ENCODE measurements at regions not wholly inside any gene's neighbourhood (a gene's known extent, or its start where the extent isn't known, plus 50 kb on each side); places are given as distances from the start of the nearest gene placed in this dataset.

- H3K9ac ChIP-seq (ENCODE audit: extremely low read depth, low read length, poor library complexity, severe bottlenecking): no peak overlapping the region
- H3K4me1 ChIP-seq (ENCODE audit: control insufficient read depth, insufficient read depth, low read length): no peaks in the 10 kb centered on the region
- H3K27ac Mint-ChIP-seq: no peak overlapping the region
- no peaks in the 10 kb centered on the region for H3K27me3 ChIP-seq (ENCODE audit: control insufficient read depth, insufficient read depth, low read length, poor library complexity, severe bottlenecking)
- no peaks in the 10 kb centered on the region for H3K36me3 ChIP-seq (ENCODE audit: control insufficient read depth, insufficient read depth, low read length)
- no peaks in the 10 kb centered on the region for H3K36me3 Mint-ChIP-seq (ENCODE audit: low read depth)
- TF ChIP-seq CTCF (conservative IDR thresholded peaks at IDR 0.05): no peak
- H3K4me3 ChIP-seq (ENCODE audit: low read length): no peak overlapping the region
- WGBS, 2 experiments (ENCODE audit: insufficient coverage in 1 of 2, insufficient read length in 1 of 2): 92% methylated on average over 1 of the region's 1 CpG; no CpG with 5 or more reads in 1 of the 2 experiments
- H3K9me3 Mint-ChIP-seq: no peaks in the 10 kb centered on the region
- H3K27me3 Mint-ChIP-seq (ENCODE audit: insufficient read depth): no peaks in the 10 kb centered on the region
- DNase-seq: no peak
- no peak overlapping the region for H3K4me3 Mint-ChIP-seq
- no peaks in the 10 kb centered on the region for H3K9me3 ChIP-seq (ENCODE audit: control insufficient read depth, low read length)
- H3K4me1 Mint-ChIP-seq: peaks cover 6% of the 10 kb centered on the region
- H3K27ac ChIP-seq (ENCODE audit: low read depth, low read length): no peak overlapping the region
Measured at GRCh38 chr14:97944380-97944779, 1147.2 kb downstream of the VRK1 start.

DNA sequence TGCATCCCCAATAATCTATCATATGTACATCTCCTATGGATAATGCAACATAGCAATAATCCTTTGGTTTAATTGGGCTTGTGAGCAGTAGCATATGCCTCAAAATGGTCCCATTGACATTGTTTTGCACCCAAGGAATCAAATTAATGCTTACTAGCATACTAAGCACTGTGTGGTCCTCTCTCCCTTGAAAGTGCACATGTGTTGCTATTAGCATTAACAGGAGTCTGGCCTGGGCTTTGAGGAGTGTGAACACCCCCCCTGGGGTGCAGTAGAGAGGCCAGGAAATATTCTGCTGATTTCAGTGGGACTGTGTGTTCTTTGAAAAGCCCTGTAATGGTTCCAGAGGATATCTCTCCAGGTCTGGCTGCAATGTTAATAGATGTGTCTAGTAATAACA, 1148.4 kb downstream of the VRK1 start:
- no peak overlapping the region for H3K27ac Mint-ChIP-seq
- no peaks in the 10 kb centered on the region for H3K9me3 ChIP-seq (ENCODE audit: control insufficient read depth, low read length)
- no peak overlapping the region for H3K4me3 Mint-ChIP-seq
- no peak for DNase-seq
- H3K9me3 Mint-ChIP-seq: no peaks in the 10 kb centered on the region
- no peak overlapping the region for H3K27ac ChIP-seq (ENCODE audit: low read depth, low read length)
- no peaks in the 10 kb centered on the region for H3K27me3 Mint-ChIP-seq (ENCODE audit: insufficient read depth)
- no peak overlapping the region for H3K4me3 ChIP-seq (ENCODE audit: low read length)
- no peaks in the 10 kb centered on the region for H3K36me3 ChIP-seq (ENCODE audit: control insufficient read depth, insufficient read depth, low read length)
- TF ChIP-seq CTCF (conservative IDR thresholded peaks at IDR 0.05): no peak
- H3K36me3 Mint-ChIP-seq (ENCODE audit: low read depth): no peaks in the 10 kb centered on the region
- no peak overlapping the region for H3K9ac ChIP-seq (ENCODE audit: extremely low read depth, low read length, poor library complexity, severe bottlenecking)
- H3K4me1 ChIP-seq (ENCODE audit: control insufficient read depth, insufficient read depth, low read length): no peaks in the 10 kb centered on the region
- H3K4me1 Mint-ChIP-seq: peaks cover 6% of the 10 kb centered on the region
- no peaks in the 10 kb centered on the region for H3K27me3 ChIP-seq (ENCODE audit: control insufficient read depth, insufficient read depth, low read length, poor library complexity, severe bottlenecking)

DNA sequence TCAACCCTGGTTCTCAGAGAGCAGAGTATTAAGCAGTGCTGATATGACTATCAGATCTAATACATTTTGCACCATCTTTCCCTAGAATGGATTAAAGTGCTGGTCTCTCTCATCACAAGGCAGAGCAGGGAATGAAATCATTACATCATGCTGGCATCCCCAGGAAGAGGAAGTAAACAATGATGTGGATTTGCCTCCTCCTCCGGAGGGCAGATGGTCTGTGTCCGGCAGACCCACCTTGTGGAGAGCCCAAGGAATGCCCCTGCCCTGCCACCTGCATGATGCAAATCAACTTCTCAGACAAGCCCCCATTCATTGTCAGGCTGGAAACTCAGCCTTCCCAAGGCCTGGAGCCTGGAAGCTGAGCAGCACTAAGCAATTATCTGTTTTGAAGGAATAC, 1149.1 kb downstream of the VRK1 start:
- Histone ChIP-seq H3K27me3 (ENCODE audit: control insufficient read depth, insufficient read depth, low read length, poor library complexity, severe bottlenecking) (no peaks in the 10 kb centered on the region), H3K27ac (ENCODE audit: low read depth, low read length) (no peak overlapping the region), H3K9me3 (ENCODE audit: control insufficient read depth, low read length) (no peaks in the 10 kb centered on the region), H3K9ac (ENCODE audit: extremely low read depth, low read length, poor library complexity, severe bottlenecking) (no peak overlapping the region), H3K4me1 (ENCODE audit: control insufficient read depth, insufficient read depth, low read length) (no peaks in the 10 kb centered on the region), H3K36me3 (ENCODE audit: control insufficient read depth, insufficient read depth, low read length) (no peaks in the 10 kb centered on the region), H3K4me3 (ENCODE audit: low read length) (no peak overlapping the region)
- DNase-seq: peak; percentile 65
- H3K4me3 Mint-ChIP-seq: no peak overlapping the region
- peaks cover 6% of the 10 kb centered on the region for H3K4me1 Mint-ChIP-seq
- H3K27ac Mint-ChIP-seq: no peak overlapping the region
- no peaks in the 10 kb centered on the region for H3K9me3 Mint-ChIP-seq
- peak; percentile 51 for TF ChIP-seq CTCF (conservative IDR thresholded peaks at IDR 0.05)
- no peaks in the 10 kb centered on the region for H3K27me3 Mint-ChIP-seq (ENCODE audit: insufficient read depth)
- 68% methylated on average over 2 of the region's 2 CpGs; no CpG with 5 or more reads in 1 of the 2 experiments for WGBS, 2 experiments (ENCODE audit: insufficient coverage in 1 of 2, insufficient read length in 1 of 2)
- H3K36me3 Mint-ChIP-seq (ENCODE audit: low read depth): no peaks in the 10 kb centered on the region

Measured in endodermal cell (in vitro differentiated cells).